ENCODE measurements at regions not wholly inside any gene's neighbourhood (a gene's known extent, or its start where the extent isn't known, plus 50 kb on each side); places are given as distances from the start of the nearest gene placed in this dataset.
A peak's percentile ranks its signal among the peaks of the same experiment; 100 is the strongest.

GRCh38 chr21:26403321-26403720 lies 169.8 kb downstream of the CYYR1 start (continued):
- TF ChIP-seq REST (IDR thresholded peaks at IDR 0.05; ENCODE audit: low read depth) (no peak), POLR2AphosphoS5 (IDR thresholded peaks at IDR 0.05; ENCODE audit: low read depth, low read length) (no peak)

GRCh38 chr21:26397545-26397944 lies 175.5 kb downstream of the CYYR1 start:
- BruUV-seq (replicated peaks) = no TSS peak
- Histone ChIP-seq H3K27me3 (ENCODE audit: insufficient read depth, low read length) (no peaks in the 10 kb centered on the region), H3K79me2 (ENCODE audit: insufficient read depth, low read length) (no peaks in the 10 kb centered on the region), H3K27ac (ENCODE audit: low read depth, low read length) (no peak overlapping the region), H3K9me3 (ENCODE audit: control insufficient read depth in 1 of 2, insufficient read depth in 1 of 2, low read depth in 1 of 2, low read length in 2 of 2) (peaks cover 0 to 2% of the 10 kb centered on the region in 2 experiments; a peak in 1 of 4 replicates), H3K9me2 (ENCODE audit: insufficient read depth) (no peaks in the 10 kb centered on the region), H3K4me2 (ENCODE audit: low read length) (no peak overlapping the region), H3K4me1 (ENCODE audit: control insufficient read depth in 1 of 2, insufficient read depth in 2 of 2, low read length in 2 of 2) (no peaks in the 10 kb centered on the region), H3K9ac (ENCODE audit: low read length) (no peak overlapping the region), H3K36me3 (ENCODE audit: control insufficient read depth in 1 of 2, insufficient read depth in 2 of 2, low read length in 2 of 2) (no peaks in the 10 kb centered on the region), H3K4me3 (replicated peaks in 1 of 2; ENCODE audit: low read depth in 1 of 2, low read length in 2 of 2) (no peak overlapping the region), H2AFZ (ENCODE audit: low read depth, low read length, poor library complexity, severe bottlenecking) (no peak overlapping the region), H4K20me1 (ENCODE audit: insufficient read depth) (no peaks in the 10 kb centered on the region)
- no peak for TF ChIP-seq RAD21 (IDR thresholded peaks at IDR 0.05; ENCODE audit: low read depth)
- no peak for TF ChIP-seq ZFX (IDR thresholded peaks at IDR 0.05)
- no peak for TF ChIP-seq YY1 (IDR thresholded peaks at IDR 0.05; ENCODE audit: extremely low read depth, insufficient replicate concordance, low read depth, low read length)
- peak; percentile 14 for TF ChIP-seq TCF7L2 (IDR thresholded peaks at IDR 0.05; ENCODE audit: borderline replicate concordance, extremely low read depth, insufficient read depth, insufficient read length)
- RAD21 ChIA-PET (ENCODE audit: low non-redundant PET in 1 of 2, low total read pairs in 2 of 2, uncharacterized antibody in 2 of 2, unreplicated experiment in 2 of 2) = no interaction called here
- intact Hi-C loops (cut with micrococcal nuclease) = no loop called here
- ATAC-seq (no peak), DNase-seq (ENCODE audit: low read depth, low spot score) (no peak)
- POLR2A ChIA-PET = no interaction called here
- CTCF ChIA-PET = no interaction called here

All from HCT116 (cell line).